IPS-NIHi11 (cell line): ENCODE measurements at regions not wholly inside any gene's neighbourhood (a gene's known extent, or its start where the extent isn't known, plus 50 kb on each side); places are given as distances from the start of the nearest gene placed in this dataset.
"Not testable (repeated sequence)": the region's sequence is repeated elsewhere in the genome, so short reads cannot be mapped to it uniquely, and the experiment has no call there.

Experiments
- DNase-seq: peaks from one replicate; pipeline ENCODE4 v3.0.0; 2012; ENCODE audit warnings: mixed read lengths, low spot score

- DNase-seq = no peak
These were observed 379.9 kb upstream of the ACO1 start for GRCh38 chr9:32004431-32005076.

DNA sequence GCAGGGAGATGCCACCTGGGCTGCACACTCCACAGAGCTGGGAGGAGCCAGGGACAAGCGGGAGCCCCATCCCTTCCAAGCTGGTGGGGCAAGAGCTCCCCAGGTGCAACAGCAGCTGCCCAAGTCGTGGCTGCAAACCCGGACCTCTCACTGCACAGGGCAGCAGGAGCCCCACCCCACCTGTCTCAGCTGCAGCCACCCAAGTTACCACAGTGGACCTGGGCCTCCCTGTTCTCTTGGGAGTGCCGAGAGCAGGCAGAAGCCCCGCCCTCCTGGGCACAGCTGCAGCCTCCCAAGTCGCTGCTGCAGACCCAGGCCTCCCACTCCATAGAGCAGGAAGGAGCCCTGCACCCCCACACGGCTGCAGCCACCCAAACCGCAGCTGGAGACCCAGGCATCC is 374.1 kb upstream of the ACO1 start:
- no peak for DNase-seq

- no peak for DNase-seq
These were observed 373.4 kb upstream of the ACO1 start for GRCh38 chr9:32011049-32011448.

DNA sequence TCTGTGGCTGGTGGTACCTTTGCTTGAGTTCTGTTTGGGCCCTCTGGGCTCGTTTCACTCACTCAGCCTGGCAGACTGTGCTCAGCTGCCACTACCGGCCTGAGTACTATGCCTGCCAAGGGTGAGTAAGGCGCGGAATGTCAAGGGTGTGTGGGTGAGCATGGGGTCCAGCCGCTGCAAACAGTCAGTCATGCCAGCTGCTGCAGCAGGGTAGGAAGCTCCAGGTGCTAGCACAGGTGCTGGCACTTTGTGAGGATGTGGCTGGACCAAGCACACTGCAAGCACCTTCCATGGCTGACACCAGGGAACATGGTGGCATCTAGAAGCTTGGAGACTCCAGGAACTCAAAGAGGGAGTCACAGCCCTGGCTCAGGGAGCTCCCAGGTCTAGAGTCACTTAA is 368.6 kb upstream of the ACO1 start:
- DNase-seq = no peak

GRCh38 chr9:32045513-32045912 is 338.9 kb upstream of the ACO1 start:
- DNase-seq = no peak

DNA sequence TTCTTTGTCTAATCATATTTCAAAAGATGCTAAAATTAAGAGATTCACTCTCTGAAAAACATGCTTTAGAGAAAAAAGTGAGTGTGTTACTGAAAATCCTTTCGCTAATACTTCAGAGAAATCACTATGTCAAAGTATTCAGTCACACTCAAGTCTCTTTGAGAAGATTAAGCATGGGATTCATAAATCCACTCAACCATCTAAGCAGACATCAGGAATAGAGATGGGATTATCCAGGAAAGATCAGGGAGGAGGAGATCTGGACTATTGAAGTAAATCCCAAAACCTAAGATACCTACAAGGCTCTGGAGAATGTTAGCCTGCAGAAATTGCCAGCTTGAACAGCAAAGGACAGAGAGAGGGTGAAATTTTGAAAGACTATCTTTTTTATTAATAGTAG is 317.2 kb upstream of the ACO1 start:
- no peak for DNase-seq

DNA sequence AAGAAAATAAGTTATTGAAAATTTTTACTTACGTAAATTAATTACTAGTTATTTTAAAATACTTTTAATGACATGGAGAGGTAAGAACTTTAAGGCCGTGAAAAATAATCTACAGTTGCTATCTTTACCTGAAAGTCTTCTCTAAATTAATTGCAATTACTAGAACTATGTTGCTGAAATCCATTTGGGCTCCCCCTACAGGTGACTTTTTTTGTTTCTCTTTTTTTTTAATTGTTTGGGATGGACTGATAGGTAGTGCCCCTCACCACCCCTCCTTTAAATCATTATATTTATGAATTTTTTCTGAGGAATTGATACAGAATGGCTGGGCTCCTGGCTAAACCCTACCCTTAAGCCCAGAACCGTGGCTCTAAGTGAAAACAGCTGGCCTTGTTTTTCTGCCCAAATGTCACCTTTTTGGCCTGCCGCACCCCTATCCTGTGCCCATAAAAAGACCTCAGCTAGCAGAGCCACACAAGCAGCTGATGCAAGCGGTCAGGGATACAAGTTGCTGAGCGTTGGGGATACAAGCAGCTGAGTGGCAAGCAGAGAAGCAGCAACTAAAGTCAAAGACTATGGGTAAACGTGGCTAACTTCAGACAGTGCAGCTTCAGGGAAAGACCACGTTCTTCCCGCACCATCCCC is 315.2 kb upstream of the ACO1 start:
- DNase-seq = no peak

DNA sequence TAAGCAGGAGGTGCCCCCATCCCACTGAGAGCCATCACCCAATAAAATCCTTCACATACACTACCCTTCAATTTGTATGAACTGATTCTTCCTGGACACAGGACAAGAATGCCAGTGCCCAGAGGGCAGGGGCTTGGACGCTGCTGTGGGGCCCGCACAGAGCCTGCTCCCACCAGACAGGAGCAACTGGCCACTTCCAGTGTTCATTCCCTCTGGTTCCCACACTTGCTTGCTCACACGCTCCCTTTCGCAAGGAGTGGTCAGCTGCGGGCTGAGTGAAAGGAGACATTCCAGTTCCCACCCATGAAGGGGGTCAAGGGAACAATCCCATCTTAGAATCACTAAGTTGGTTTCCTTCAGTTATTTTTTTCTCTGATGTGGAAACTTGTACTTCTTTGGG is 314.5 kb upstream of the ACO1 start:
- no peak for DNase-seq

DNA sequence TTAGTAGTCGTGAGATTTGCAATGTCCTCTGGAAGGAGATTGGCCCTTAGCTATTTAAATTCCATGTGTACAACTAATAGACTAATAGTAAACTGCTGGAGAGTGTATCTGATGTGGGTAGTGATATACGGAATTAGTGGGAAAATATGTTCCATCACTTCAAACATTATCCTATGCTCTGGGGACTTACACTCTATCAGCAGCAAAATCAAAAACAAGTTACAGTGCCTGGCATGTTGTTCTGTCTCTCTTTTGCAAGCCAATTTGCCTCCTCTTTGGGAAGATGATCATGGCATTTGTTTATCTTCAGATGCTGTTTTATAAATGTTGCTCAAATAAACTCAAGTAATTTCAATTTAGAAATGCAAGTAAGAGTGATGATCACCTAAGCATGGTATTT is 311.9 kb upstream of the ACO1 start:
- no peak for DNase-seq

DNA sequence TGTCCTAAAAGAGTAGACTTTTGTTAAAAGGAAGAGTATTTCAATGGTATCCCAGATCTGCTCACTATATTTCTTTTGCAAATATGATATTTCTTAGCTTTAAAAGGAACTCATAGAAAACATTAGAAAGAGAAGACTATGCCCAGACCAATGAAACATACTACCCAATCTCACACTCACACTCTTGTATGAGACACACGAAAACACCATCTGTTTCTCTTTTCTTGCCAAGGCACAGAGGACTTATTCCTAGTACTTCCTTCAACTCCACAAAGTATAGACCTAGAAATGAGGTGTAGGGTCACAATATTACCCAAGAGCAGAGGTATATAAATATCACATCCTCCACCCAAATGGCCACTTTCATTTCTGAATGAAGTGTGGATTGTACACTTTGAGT is 292.4 kb upstream of the ACO1 start:
- DNase-seq = no peak

DNA sequence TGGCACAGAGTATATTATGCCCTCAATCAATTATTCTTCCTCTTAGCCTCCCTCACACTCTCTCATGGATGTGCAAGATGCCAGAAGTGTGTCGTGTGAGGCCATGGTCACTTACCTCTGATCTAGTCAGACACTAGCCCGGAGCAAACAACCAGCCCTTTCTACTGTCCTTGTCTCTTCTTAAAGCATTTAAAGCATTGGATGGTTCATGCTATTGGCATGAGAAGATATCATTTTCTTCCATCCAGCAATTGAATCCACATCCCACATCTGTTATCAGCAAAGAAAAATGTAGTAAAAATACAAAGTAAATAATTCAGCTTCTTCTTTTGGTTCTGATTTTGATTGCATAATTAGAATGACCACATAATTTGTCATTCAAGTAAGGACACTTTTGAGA is 267.2 kb upstream of the ACO1 start:
- DNase-seq = no peak

GRCh38 chr9:32128546-32128945 is 255.9 kb upstream of the ACO1 start:
- no peak for DNase-seq

DNA sequence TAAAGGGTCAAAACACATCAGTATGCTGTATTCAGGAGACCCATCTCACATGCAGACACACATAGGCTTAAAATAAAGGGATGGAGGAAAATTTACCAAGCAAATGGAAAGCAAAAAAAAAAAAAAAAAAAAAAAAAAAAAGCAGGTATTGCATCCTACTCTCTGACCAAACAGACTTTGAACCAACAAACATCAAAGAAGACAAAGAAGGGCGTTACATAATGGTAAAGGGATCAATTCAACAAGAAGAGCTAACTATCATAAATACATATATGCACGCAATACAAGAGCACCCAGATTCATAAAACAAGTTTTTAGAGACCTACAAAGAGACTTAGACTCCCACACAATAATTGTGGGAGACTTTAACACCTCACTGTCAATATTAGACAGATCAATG is 253.7 kb upstream of the ACO1 start:
- DNase-seq = not testable (repeated sequence)

DNA sequence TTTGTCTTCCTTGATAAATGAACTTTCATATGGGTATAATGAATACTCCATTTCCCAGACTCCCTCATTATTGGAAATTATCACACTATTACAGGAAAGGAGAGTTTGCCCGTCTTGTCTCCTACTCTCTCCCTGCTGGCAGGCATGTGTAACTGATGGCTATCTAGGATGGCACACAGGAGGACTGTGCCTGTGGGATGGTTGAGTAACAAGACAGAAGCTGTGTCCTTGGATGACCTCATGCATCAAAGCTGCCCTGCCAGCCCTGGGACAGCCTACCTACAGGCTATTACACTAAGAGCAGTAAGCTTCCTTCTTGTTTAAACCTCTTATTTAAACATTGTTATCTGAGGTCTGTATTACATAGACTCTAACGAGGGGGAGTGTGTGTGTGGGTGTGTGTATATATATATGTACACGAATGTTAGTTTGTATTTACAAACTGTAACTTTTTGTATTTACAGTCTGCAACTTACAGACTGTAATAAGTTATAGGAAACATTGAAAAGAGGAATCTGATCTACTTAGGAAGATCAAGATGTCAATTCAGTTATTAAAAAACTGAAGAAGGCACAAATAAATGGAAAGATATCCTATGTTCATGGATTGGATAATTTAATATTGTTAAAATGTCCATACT is 247.6 kb upstream of the ACO1 start:
- DNase-seq = peak; percentile 23

DNA sequence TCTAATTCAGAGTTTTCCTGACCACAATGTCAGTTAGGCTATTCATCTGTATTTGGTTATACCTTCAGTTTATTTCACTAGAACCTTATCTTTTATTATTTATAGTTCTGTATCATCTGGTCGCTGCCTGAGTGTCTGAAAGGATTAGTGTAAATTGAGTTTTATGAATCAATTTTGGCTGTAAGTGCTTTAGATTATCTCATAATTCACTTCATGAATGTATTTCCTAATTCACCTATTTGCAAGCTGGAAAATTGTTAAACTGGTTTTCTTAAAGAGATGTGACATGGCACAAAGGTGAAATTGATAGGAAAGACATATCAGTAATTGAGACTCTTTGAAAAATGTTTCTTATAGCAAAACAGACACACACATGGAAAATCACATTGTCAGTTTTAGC is 242.4 kb upstream of the ACO1 start:
- no peak for DNase-seq

- DNase-seq = not testable (repeated sequence)
These were observed 235.9 kb upstream of the ACO1 start for GRCh38 chr9:32148553-32148952.

DNA sequence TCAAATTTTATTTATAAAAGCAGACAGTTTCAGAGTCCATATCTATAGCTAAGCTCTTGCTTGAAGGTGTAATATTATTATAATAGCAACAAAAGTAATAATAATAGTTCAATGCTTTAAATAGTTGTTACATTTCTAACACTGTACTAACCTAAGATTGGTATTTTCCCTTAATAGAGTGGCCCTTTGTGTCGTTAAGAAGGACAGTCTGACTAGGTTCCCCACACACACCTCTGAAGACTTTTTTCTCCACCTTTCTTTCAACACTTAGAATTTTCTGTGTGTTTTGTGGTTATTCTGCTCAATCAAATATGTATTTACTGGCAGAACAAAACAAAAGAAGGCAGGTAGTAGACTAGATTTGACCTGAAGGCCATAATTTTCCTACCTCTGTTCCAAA is 223.2 kb upstream of the ACO1 start:
- no peak for DNase-seq

GRCh38 chr9:32161720-32162119 is 222.7 kb upstream of the ACO1 start:
- no peak for DNase-seq

- DNase-seq = not testable (repeated sequence)
These were observed 218.1 kb upstream of the ACO1 start for GRCh38 chr9:32166316-32166715.

DNA sequence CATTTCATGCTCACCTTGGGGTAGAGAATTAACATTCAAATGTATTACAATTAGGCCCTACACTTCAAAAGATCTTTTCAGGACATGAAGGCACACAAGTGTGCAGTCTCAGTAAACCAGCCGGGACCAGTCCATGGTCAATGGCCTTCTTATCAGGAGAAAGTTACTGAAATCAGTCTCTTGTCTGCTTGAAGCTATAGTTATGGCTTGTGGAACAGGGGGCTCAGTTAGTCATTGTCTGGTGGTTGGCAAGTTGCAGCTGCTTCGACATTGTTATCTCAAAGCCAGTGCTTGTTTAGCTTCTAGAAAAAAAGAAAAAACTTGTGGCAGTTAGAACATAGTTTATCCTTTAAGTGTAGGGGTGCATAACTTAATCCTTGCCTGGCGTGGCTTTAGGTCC is 213.1 kb upstream of the ACO1 start:
- no peak for DNase-seq

DNA sequence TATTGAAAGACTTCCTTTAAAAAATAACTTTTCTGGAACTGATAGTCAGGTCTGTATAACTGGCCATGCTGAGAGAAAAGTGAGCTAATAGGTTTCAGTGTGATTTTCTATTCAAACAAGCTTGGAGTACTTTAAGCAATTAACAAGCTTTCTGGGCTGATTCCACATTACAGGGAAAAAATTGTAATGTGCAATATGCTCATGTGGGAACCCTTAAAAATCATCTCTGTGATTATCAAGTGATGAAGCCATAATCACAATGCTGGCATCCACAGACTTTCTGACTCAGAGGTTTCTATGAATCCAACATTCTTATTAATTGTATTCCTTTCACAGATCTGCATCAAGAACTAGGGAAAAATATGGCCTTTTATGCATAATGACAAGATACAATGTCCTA is 212.2 kb upstream of the ACO1 start:
- DNase-seq = no peak

DNA sequence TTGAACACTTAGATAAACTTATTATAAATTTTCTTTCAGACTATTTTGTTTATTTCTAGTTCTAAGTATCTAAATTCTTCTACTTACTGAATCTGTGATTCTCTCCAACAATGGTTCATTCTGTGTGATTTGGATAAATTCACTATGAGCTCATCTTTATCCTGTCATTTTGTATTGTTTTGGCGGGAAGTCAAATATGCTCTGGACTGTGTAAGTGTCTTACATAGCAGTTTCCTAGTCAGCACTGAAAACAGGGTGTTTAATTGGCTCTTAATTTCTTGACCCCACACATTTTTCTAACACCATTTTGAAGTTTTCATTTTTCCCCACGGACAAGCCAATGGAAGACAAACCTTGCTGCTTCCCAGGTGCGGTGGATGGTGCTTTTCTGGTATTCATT is 207.0 kb upstream of the ACO1 start:
- no peak for DNase-seq

- no peak for DNase-seq
These were observed 203.8 kb upstream of the ACO1 start for GRCh38 chr9:32180597-32180996.

DNA sequence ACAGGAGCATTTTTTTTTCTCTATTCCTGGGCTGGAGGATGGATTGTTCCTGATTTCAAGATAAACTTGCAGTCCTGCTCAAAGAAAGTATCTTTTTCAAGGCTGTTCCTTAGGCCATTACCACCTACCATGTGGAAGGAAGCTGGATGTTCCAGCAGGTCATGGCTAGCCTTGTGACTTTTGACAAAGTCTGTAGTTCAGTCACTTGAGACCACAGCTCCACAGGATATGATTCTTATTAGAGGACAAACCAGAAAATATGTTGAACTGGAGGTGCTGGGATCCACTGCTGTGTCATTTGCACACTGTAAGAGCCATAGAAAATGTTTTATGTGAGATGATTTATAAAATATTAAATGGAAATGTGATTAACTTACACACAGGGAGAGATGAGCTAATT is 184.2 kb upstream of the ACO1 start:
- DNase-seq = no peak
